Calu3 (cell line): ENCODE measurements at regions not wholly inside any gene's neighbourhood (a gene's known extent, or its start where the extent isn't known, plus 50 kb on each side); places are given as distances from the start of the nearest gene placed in this dataset.

ENCODE experiments used
- BruUV-seq: library from RNA; stranded (reverse); fragments of 400-500 nt; replicated peaks from 2 replicates; lab custom pipeline; 2021; lab: Mats Ljungman, UMichigan
- CTCF ChIA-PET: fragments of 300-600 bp; sonication (Branson Sonifier 250); formaldehyde crosslinking; loops from one replicate; lab custom pipeline; 2022; ENCODE audit warnings: antibody characterized with exemption; lab: Charles Lee
- DNase-seq: peaks from one replicate; pipeline ENCODE4 v3.0.0; 2022
- H3K27ac Mint-ChIP-seq: one replicate; pipeline ENCODE4 v1.8.0; 2022; ENCODE audit warnings: mixed read lengths; ENCODE audit not compliant: unreplicated experiment
- H3K27me3 Mint-ChIP-seq: one replicate; pipeline ENCODE4 v1.8.0; 2022; ENCODE audit warnings: mixed read lengths; ENCODE audit not compliant: unreplicated experiment
- H3K36me3 Mint-ChIP-seq: one replicate; pipeline ENCODE4 v1.8.0; 2022; ENCODE audit warnings: mild to moderate bottlenecking, moderate library complexity, mixed read lengths; ENCODE audit not compliant: insufficient read depth, unreplicated experiment
- H3K4me1 Mint-ChIP-seq: one replicate; pipeline ENCODE4 v1.8.0; 2022; ENCODE audit warnings: mild to moderate bottlenecking, low read depth, mixed read lengths; ENCODE audit not compliant: unreplicated experiment
- H3K4me3 Mint-ChIP-seq: one replicate; pipeline ENCODE4 v1.8.0; 2022; ENCODE audit warnings: mild to moderate bottlenecking, low read depth, moderate library complexity, mixed read lengths; ENCODE audit not compliant: unreplicated experiment
- H3K9me3 Mint-ChIP-seq: one replicate; pipeline ENCODE4 v1.8.0; 2022; ENCODE audit warnings: low read depth, mixed read lengths; ENCODE audit not compliant: unreplicated experiment
- intact Hi-C: fragments of 100-400 bp; cut with micrococcal nuclease; formaldehyde crosslinking; loops from one replicate; pipeline ENCODE4 v1.10.0; 2022; ENCODE audit not compliant: unreplicated experiment
- TF ChIP-seq, protein P1 (sequence below): fragments of 200-600 bp; IDR thresholded peaks from one replicate; pipeline ENCODE4 v1.8.0; 2022; ENCODE audit warnings: antibody characterized with exemption; ENCODE audit not compliant: unreplicated experiment

DNA sequence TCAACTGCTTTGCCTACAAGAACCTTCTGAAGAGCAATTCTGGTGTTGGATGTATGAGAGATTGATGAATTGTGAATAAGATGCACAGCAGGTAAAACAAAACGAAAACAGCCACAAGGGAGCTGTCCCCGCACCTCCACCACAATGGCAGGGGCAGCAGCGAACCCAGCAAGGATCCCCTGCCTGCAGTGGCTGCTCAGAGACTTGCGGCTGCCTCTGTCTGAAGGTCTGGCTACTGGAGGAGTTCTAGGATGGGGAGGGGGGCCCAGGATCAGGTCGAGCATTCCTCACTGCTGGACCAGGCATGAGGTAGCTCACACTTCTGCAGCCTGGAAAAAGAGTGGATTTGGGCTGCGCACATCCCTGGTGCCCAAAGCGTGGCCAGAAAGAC lies 523.5 kb downstream of the CDH26 start:
- Mint-ChIP-seq H3K27me3 (no peaks in the 10 kb centered on the region), H3K27ac (no peak overlapping the region), H3K4me1 (no peaks in the 10 kb centered on the region), H3K4me3 (no peak overlapping the region), H3K9me3 (peaks cover 9% of the 10 kb centered on the region), H3K36me3 (no peaks in the 10 kb centered on the region)
- CTCF ChIA-PET: no interaction called here
- intact Hi-C loops: no loop called here
- DNase-seq: no peak
- no TSS peak for BruUV-seq
- TF ChIP-seq, protein P1, sequence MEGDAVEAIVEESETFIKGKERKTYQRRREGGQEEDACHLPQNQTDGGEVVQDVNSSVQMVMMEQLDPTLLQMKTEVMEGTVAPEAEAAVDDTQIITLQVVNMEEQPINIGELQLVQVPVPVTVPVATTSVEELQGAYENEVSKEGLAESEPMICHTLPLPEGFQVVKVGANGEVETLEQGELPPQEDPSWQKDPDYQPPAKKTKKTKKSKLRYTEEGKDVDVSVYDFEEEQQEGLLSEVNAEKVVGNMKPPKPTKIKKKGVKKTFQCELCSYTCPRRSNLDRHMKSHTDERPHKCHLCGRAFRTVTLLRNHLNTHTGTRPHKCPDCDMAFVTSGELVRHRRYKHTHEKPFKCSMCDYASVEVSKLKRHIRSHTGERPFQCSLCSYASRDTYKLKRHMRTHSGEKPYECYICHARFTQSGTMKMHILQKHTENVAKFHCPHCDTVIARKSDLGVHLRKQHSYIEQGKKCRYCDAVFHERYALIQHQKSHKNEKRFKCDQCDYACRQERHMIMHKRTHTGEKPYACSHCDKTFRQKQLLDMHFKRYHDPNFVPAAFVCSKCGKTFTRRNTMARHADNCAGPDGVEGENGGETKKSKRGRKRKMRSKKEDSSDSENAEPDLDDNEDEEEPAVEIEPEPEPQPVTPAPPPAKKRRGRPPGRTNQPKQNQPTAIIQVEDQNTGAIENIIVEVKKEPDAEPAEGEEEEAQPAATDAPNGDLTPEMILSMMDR: no peak

DNA sequence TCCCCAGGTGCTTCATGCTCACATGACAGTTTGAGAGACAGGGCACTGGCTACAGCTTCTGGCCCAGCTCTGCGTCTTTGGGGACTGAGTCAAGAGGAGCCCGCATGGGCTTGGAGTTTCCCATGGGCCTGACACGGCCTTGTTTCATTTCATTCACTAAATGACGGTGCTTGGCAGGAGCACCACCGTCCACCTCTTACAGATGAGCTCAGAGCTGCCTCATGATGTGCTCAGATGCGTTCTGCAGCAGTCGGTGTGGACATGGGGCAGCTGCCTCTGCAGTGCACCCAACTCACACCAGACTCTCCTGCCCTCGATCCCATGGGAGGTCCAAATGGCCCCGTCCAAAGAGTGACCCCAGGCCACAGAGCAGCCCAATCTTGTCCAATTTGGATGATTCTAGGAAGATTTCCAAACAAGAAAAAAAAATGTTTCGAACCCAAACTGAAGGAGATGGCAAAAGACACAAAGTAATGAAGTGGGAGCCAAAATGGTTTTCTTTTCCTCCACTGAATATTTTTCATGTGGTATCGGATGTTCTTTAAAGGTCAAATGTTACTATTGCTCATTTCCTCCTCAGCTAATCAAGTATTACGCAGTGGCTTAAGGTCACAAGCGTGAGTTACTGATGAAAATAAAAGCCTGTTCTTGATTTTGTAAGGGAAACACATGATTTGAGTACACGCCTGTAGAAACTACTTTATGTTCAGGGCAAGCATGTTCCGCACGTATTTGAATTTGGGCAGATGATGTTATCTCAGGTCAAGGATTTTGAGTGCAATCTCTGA lies 524.2 kb downstream of the CDH26 start:
- no peak overlapping the region for H3K27ac Mint-ChIP-seq
- no peak for DNase-seq
- no peaks in the 10 kb centered on the region for H3K27me3 Mint-ChIP-seq
- no TSS peak for BruUV-seq
- H3K9me3 Mint-ChIP-seq: peaks cover 9% of the 10 kb centered on the region
- TF ChIP-seq, protein P1: no peak
- no peaks in the 10 kb centered on the region for H3K4me1 Mint-ChIP-seq
- intact Hi-C loops: no loop called here
- CTCF ChIA-PET: no interaction called here
- no peaks in the 10 kb centered on the region for H3K36me3 Mint-ChIP-seq
- no peak overlapping the region for H3K4me3 Mint-ChIP-seq

DNA sequence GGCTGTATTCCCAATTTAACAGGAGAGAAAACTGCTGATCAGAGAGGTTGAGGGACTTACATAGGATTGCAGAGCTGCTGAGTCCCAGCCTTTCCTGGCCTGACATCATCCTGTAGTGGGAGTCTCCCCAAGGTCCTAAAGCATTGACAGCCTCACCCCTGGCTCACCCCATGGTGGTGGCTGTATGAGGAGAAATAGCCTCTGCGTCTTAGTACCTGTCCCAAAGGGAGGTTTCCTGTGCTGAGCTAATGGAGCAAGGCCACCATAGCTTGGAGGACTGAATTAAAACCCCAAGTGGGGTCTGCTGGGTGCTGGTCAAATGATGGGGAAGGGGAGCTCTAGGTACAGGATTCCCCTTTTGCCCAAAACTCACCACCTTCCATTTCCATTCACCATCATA lies 525.1 kb downstream of the CDH26 start:
- H3K4me3 Mint-ChIP-seq: no peak overlapping the region
- no TSS peak for BruUV-seq
- no peak overlapping the region for H3K27ac Mint-ChIP-seq
- CTCF ChIA-PET: no interaction called here
- no peaks in the 10 kb centered on the region for H3K36me3 Mint-ChIP-seq
- no peaks in the 10 kb centered on the region for H3K27me3 Mint-ChIP-seq
- TF ChIP-seq, protein P1: no peak
- no peaks in the 10 kb centered on the region for H3K4me1 Mint-ChIP-seq
- no peak for DNase-seq
- intact Hi-C loops: no loop called here
- H3K9me3 Mint-ChIP-seq: peaks cover 9% of the 10 kb centered on the region

GRCh38 chr20:60484316-60484715 lies 526.1 kb downstream of the CDH26 start:
- H3K27ac Mint-ChIP-seq: no peak overlapping the region
- peaks cover 11% of the 10 kb centered on the region for H3K9me3 Mint-ChIP-seq
- no TSS peak for BruUV-seq
- H3K4me3 Mint-ChIP-seq: no peak overlapping the region
- no peaks in the 10 kb centered on the region for H3K36me3 Mint-ChIP-seq
- CTCF ChIA-PET: no interaction called here
- intact Hi-C loops: no loop called here
- no peak for DNase-seq
- TF ChIP-seq, protein P1: no peak
- H3K27me3 Mint-ChIP-seq: no peaks in the 10 kb centered on the region
- H3K4me1 Mint-ChIP-seq: no peaks in the 10 kb centered on the region
